NCI-H345 (cell line): ENCODE measurements at regions not wholly inside any gene's neighbourhood (a gene's known extent, or its start where the extent isn't known, plus 50 kb on each side); places are given as distances from the start of the nearest gene placed in this dataset.
A peak's percentile ranks its signal among the peaks of the same experiment; 100 is the strongest.

ENCODE experiments used
- DNase-seq: peaks from one replicate; lab custom pipeline; 2025; lab: John Stamatoyannopoulos, UW

- DNase-seq, result no peak
Measured at GRCh38 chr1:38541223-38541622, 318.3 kb downstream of the RRAGC start.

- DNase-seq, result no peak
Measured at GRCh38 chr1:38539931-38540330, 319.6 kb downstream of the RRAGC start.

- DNase-seq, result no peak
Measured at GRCh38 chr1:38538834-38539233, 320.7 kb downstream of the RRAGC start.

- no peak for DNase-seq
Measured at GRCh38 chr1:38536089-38536488, 323.5 kb downstream of the RRAGC start.

- no peak for DNase-seq
Measured at GRCh38 chr1:38534473-38534823, 325.1 kb downstream of the RRAGC start.

DNA sequence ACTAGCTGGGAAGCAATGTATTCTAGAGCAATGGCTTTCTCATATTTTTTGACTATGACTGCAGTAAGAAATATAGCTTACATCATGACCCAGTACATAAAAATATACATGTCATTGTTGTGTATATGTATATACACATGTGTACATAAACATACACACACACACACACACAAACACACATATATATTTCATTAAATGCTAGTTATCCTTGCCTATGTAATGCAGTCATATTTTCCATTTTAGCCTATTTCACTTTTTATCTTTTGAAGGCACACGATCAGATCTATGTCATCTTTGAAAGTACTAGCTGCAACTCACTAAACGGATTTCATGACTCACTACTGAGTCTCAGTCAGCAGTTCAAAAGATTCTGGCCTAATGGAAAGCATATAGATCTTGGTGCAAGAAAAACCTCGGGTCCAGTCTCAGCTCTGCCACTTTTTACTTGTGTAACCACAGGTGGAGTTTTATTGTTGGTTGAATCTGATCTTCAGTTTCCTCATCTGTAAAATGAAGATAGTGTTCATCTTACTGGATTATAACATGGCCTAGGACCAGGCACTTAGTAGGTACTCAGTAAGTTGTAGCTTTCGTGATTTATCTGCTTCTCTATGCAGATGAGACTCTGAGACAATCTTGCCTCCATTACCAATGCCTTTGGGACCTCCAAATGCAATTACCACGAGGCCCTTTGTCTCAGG is 325.6 kb downstream of the RRAGC start:
- no peak for DNase-seq

DNA sequence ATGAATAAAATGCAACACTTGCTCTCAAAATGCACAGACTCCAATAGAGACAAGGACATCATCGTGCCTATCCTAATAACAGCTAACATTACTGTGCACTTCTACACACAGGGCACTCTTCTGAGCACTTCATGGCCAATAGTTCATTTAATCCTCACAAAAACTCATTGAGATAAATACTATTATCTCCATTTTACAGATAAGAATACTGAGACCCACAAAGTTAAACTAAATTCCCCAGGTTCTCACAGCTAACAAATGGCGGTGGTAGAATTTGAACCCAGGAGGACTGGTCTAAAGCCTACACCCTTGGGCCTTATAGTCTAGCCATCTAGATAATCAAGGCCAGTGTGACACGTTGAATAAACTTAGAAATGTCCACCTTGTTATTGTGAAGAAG is 328.6 kb downstream of the RRAGC start:
- no peak for DNase-seq

DNA sequence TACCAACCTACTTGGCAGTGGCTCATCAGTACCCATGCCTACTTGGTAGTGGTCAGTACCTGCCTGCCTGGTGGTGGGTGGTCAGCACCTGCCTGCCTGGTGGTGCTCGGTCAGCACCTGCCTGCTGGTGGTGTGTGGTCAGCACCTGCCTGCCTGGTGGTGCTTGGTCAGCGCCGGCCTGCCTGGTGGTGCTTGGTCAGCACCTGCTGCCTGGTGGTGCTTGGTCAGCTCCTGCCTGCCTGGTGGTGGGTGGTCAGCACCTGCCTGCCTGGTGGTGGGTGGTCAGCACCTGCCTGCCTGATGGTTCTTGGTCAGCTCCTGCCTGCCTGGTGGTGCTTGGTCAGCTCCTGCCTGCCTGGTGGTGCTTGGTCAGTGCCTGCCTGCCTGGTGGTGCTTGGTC is 329.6 kb downstream of the RRAGC start:
- DNase-seq, result no peak

- no peak for DNase-seq
Measured at GRCh38 chr1:38529391-38529790, 330.2 kb downstream of the RRAGC start.

GRCh38 chr1:38528623-38529022 is 330.9 kb downstream of the RRAGC start:
- DNase-seq, result no peak

GRCh38 chr1:38527373-38527966 is 332.1 kb downstream of the RRAGC start:
- no peak for DNase-seq

DNA sequence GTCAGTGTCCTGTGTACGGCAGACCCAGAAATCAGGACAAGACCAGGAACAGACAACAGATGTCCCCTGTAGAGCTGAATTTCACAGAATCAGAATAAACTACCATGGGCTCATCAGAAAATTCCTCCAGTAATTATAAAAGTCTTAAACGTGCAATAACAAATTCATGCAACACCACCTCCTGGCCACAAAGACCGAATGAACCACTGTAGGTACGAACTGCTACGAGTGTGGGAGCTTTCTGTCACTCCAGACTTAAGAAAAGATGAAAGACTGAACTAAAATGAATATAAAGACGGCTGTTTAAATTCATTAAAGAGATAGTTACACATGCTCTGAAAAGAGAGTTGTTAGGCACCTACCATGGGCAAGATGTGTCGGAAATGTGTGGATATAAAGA is 333.5 kb downstream of the RRAGC start:
- DNase-seq, result no peak

GRCh38 chr1:38525343-38526043 is 334.1 kb downstream of the RRAGC start:
- DNase-seq, result no peak

DNA sequence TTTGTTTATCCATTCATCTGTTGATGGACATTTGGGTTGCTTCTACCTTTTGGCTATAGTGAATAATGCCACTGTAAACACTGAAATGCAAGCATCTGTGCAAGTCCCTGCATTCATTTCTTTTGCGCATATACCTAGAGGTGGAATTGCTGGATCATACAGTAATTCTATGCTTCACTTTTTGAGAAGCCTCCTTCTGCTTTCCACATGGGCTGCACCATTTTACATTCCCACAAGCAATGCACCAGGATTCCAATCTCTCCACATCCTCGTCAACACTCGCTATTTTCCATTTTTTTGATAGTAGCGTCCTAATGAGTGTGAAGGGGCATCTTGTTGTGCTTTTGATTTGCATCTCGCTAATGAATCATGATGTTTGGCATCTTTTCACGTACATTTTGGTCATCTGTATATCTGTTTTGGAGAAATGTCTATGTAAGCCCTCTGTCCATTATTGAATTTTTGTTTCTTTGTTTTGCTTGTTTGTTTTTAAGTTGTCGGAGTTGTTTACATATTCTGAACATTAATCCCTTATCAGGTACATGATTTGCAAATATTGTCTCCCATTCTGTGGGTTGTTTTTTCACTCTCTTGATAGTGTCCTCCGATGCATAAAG is 335.4 kb downstream of the RRAGC start:
- DNase-seq, result no peak

- DNase-seq, result no peak
Measured at GRCh38 chr1:38523568-38523939, 336.0 kb downstream of the RRAGC start.

DNA sequence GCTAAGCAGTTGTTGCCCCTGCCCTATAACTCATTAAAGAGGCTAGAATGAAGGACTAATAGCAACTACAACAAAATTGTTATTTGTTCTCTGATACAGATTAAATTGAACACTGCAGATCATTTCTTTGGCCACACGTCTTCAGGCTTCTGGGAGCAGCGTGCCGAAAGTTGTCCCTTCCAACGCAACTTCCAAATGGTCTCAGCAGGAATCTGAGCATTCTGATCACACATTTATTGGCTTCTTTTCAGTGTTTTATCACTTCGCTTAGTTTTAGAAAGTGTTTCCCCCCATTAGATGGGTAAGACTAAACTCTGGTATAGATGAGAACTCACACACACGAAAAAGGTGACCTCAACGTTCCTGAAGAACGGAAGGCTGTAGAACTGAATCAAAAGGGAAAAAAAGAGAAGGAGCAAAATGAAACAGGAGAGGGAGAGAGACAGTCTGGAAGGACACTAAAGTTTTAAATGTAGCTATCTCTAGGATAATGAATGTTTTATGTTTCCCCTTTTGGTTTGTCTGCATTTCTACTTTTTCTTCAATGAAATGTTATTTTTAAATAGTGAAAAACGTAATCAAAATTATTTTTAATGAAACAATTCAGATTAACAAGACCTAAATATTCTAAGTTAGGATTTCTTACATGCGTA is 336.5 kb downstream of the RRAGC start:
- DNase-seq, result no peak

DNA sequence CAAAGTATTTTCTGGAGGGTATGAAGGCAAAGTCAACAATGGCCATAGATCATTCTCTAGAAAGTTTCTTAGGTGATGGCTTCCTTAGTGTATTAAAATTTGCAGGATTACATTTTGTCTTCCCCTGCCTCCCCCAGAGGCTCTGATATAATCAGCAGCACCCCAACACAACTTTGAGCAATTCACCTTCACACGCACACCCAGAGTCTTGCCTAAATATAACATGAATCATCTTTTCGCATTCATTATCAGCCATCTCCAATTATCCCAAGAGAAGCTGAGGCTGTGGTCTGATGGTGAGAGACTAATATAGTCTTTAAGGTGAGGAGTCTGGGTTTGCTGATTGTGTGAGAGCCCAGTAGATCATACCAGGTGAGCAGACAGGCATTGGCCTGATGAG is 343.0 kb downstream of the RRAGC start:
- DNase-seq, result no peak

DNA sequence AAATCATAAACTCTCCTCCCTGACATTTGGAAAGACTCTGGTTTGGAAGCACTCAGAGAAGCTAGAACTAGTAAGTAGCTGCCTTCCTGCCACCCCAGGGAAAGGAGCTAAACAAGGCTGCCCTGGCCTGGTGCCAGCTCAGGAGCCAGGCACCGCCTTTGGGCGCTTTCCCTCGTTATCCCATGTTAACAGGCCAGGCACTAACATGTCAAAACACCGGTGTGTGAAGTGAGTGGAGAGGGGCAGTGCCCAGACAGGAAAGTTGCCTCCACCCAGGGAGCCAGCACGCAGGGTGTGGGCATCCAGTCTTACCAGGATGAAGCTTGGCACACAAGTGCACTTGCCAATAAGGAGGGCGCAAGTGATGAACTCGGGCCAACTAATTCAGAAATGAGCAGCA is 346.8 kb downstream of the RRAGC start:
- DNase-seq, result peak; percentile 85

- DNase-seq, result peak; percentile 23
Measured at GRCh38 chr1:38512024-38512767, 347.4 kb downstream of the RRAGC start.

GRCh38 chr1:38508232-38508631 is 351.3 kb downstream of the RRAGC start:
- peak; percentile 9 for DNase-seq

DNA sequence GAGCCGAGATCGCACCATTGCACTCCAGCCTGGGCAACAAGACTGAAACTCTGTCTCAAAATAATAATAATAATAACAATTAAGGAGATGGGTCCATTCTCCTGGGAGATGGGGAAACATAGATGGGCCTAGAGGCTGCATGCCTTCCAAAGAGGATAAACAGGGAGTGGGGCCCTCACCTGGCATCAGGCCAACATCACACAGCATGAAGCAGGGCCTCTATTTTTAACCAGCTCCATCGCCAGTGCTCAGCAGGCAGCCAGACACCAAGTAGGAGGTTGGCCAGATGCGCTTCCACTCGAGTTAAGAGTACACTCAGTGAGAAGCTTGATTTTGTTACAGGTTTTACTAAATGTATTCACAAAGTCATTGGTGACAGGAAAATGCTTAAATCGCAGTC is 352.0 kb downstream of the RRAGC start:
- DNase-seq, result peak; percentile 72

DNA sequence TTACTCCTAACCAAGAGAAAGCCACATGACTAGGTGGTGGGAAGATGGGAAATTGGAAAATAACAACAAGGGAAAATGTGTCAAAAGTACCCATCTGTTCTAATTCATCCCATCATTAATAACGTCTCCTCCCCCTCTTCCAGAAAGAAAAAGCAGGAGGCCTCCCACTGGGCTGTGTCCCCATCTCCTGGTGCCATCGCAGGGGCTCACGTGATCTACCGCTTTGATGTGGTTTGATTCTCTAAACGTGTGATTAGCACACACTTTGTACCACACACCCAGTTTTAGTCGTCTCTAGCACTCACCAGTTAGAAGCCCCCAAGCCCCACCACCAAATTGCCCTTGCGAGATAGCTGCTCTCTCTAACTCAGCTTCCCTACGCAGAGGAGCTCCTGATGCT is 353.6 kb downstream of the RRAGC start:
- no peak for DNase-seq
